Hepatic stellate cell (primary cell): ENCODE measurements at regions not wholly inside any gene's neighbourhood (a gene's known extent, or its start where the extent isn't known, plus 50 kb on each side); places are given as distances from the start of the nearest gene placed in this dataset.
"Not testable (repeated sequence)": the region's sequence is repeated elsewhere in the genome, so short reads cannot be mapped to it uniquely, and the experiment has no call there.

Source experiments
- DNase-seq: peaks from one replicate; pipeline ENCODE4 v3.0.0; 2011; ENCODE audit warnings: low spot score

DNA sequence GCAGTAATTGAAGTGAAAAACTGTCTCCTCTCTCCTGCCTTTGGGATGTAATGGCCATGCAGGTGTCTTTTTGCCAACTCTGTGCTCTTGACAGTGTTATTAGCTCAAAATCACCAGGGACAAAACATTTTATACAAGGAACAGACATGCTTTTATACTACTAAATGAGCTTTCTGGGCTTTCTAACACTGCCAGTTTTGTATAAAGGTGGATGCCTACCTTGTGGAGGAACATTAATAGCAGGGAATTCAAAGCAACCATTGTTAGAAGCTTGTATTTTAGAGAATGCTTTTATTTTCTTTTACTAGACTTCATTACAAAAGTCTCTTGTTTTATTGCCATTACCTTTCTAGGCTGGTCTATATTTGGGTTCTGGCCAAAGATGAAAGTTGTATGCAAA, 54.7 kb upstream of the ARSJ start:
- DNase-seq = no peak

GRCh38 chr4:114036426-114036825, 57.0 kb upstream of the ARSJ start:
- DNase-seq = no peak

GRCh38 chr4:114036864-114037263, 57.4 kb upstream of the ARSJ start:
- no peak for DNase-seq

DNA sequence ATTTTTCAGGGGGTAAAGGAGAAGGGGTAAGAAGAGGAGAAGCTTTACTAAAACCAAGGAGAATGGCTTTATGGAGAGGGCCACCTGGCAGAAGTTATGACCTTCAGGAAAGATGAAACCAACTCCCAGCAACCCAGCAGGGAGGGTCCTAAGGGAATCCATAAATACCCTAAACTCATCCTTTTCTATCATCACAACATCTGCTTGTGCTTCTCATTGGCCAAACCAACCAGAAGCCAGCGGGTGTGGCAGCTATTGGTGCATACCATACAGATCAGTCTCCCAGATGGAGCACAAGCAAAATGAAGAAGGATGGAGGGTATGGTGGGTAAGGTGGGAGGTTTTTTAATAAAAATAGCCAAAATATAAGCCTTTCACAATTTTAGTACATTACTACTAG, 58.5 kb upstream of the ARSJ start:
- DNase-seq = no peak

- no peak for DNase-seq
Measured at GRCh38 chr4:114038762-114039387, 59.4 kb upstream of the ARSJ start.

GRCh38 chr4:114040319-114041116, 61.1 kb upstream of the ARSJ start:
- DNase-seq = peak; percentile 8

- DNase-seq = no peak
Measured at GRCh38 chr4:114041117-114041475, 61.6 kb upstream of the ARSJ start.

DNA sequence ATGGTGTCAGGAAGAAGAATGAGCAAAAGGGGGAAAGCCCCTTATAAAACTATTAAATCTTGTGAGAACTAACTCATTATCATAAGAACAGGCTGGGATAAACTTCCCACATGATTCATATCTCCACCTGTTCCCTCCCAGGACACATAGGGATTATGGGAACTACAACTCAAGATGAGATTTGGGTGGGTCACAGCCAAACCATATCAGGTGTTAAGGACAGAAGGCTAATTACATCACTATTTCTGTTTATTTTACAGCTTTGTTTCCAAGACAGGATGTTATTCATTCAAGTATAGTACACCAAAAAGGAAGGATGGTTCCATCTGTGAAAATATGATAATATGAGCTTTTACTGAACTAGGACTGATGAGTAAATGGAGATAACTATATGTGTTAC, 63.7 kb upstream of the ARSJ start:
- no peak for DNase-seq

DNA sequence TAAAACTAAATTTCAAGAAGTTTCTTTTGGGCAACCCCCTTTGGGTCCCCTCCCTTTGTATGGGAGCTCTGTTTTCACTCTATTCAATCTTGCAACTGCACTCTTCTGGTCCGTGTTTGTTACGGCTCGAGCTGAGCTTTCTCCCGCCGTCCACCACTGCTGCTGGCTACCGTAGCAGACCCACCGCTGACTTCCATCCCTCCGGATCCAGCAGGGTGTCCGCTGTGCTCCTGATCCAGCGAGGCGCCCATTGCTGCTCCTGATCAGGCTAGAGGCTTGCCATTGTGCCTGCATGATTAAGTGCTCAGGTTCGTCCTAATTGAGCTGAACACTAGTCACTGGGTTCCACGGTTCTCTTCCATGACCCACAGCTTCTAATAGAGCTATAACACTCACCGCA, 64.9 kb upstream of the ARSJ start:
- not testable (repeated sequence) for DNase-seq

- DNase-seq = no peak
Measured at GRCh38 chr4:114046331-114046730, 66.9 kb upstream of the ARSJ start.

DNA sequence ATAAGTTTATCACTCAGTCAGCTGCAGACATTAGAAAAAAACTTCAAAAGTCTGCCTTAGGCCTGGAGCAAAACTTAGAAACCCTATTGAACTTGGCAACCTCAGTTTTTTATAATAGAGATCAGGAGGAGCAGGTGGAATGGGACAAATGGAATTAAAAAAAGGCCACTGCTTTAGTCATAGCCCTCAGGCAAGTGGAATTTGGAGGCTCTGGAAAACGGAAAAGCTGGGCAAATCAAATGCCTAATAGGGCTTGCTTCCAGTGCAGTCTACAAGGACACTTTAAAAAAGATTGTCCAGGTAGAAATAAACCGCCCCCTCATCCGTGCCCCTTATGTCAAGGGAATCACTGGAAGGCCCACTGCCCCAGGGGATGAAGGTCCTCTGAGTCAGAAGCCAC, 68.7 kb upstream of the ARSJ start:
- not testable (repeated sequence) for DNase-seq

DNA sequence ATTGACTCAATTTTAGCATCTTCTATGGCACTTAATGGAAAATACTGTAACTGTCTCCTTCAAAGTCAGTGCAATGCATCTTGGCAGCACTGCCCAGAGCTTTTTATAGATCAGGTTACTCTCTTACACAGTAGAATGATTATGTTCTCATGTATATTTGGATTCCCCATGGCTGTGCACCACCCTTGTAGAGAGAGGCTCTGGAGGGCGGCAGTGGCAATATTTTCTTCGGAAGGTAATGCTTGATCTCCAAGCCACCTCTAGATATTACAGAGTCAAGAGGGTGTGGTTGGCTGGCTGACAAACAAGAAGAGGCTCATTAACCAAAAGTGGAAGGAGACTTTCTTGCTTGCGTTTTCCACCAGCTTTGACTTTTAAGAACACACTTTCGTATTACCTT, 72.8 kb upstream of the ARSJ start:
- no peak for DNase-seq

DNA sequence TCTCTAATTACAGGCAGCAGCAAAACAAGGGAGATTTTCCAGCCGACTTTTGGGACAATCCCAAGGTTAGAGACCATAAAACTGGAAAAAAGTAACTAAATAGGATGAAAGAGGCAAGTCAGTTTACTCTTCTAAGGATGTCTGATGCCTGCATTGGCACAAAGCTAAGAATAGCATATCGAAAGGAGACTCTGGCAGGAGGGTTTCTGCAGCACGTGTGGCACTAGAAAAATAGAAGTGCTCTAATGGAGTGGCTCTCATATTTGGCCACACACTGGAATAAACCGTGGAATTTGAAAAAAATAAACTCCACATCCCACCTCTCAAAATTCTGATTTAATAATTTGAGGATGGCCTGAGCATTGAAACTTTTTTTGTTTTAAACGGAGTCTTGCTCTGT, 77.2 kb upstream of the ARSJ start:
- no peak for DNase-seq

DNA sequence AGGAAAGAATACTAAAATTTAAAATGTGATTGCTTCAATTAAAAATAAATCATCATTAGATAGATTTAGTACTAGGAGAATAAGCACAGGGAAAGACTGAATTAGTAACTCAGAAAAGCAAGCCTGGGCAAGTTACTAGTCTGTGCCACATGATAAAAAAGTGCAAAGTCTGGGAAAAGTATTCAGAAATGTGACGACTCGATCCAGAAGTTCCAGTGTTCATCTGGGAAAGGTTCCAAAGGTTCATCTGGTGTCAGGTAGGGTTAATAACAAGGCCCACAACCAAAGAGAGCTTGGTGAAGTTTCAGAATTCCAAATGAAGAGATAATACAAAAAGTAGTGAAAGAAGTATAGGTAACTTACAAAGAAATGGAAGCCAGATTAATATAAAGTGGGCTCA, 78.3 kb upstream of the ARSJ start:
- DNase-seq = no peak

DNA sequence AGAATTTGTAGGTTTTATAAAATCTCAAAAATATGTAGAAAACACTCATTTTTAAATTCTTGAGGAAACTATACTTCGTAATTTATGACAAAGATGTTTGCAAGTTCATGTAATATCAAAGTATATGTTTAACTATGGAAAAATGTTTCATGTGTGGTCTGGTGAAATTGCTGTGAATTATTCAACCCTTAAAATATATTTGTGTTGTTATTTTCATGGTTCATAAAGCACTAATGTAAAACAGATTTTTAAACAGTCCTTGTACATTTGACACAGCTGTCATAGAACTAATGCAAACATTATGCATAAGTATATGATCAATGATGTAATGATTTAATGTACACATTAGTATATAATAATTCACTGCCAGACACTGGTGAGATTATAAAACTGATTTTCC, 83.1 kb upstream of the ARSJ start:
- no peak for DNase-seq

DNA sequence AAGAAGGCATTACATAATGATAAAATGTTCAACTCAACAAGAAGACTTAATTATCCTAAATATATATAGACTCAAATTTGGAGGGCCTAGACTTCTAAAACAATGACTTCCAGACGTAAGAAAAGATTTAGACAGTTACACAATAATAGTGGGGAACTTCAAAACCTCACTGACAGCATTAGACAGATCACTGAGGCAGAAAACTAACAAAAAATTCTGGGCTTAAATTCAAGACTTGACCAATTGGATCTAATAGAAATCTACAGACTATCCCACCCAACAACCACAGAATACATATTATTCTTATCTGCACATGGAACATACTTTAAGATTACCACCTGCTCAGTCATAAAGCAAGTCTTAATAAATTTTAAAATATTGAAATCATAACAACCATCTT, 93.3 kb upstream of the ARSJ start:
- no peak for DNase-seq

- no peak for DNase-seq
Measured at GRCh38 chr4:114076899-114077570, 97.6 kb upstream of the ARSJ start.

GRCh38 chr4:114077610-114078009, 98.2 kb upstream of the ARSJ start:
- peak; percentile 29 for DNase-seq

DNA sequence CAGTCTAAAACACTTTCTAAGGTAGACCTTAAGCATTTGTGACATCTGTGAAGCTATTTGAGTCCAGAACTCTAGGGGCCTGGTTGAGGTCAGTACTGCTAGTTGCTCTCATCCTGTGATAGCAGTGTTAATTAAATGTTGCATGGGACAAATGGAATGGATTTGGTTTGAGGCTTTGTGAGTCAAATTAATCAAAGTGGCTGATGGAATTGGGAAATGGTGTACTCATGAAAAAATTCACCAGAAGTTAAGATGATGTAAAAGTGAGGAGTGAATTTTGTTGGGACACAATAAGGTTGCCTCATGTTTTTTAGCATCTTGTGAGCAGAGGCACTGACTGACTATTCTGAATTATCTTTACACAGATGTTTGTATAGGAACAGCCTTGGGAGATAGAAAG, 99.2 kb upstream of the ARSJ start:
- no peak for DNase-seq

DNA sequence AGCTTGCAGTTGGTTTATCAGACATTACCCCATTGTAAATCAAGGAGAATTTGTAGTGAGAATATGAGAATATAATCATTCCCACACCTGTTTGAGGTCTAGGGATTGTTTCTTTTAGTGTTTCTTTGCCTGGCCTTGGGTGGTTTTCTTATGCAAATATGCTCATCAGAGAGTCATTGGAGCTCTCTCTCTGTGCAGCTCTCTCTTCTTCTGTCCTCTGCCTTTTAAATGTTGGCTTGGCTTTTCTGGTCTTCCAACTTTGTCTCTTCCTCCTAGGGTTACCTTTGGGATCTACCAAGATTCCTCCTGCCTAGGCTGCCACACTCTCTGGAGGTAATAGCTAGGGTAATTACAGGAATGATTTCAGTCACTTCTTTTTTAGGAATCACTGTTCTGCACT, 102.3 kb upstream of the ARSJ start:
- no peak for DNase-seq

DNA sequence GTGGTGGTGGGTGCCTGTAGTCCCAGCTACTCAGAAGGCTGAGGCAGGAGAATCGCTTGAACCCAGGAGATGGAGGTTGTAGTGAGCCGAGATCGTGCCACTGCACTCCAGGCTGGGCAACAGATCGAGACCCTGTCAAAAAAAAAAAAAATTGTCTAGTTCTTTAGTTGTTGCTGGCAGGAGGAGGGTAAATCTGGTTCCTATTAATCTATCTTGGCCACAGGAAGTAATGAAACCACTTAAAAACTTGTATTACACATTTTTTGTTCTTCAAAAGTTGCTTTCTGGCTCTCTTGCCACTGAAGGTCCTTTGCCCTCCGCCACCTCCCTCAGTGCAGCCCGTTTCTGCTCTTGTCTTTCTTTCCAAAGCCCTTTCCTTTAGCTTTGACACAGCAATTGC, 102.9 kb upstream of the ARSJ start:
- DNase-seq = no peak

- no peak for DNase-seq
Measured at GRCh38 chr4:114085611-114086345, 106.3 kb upstream of the ARSJ start.
